Liver (tissue), 3 donors: ENCODE measurements at regions not wholly inside any gene's neighbourhood (a gene's known extent, or its start where the extent isn't known, plus 50 kb on each side); places are given as distances from the start of the nearest gene placed in this dataset.

ENCODE experiments used
- EGR1 ChIP-seq, 2 donors: IDR thresholded peaks; 2 replicates each; pipeline ENCODE4 v1.6.1; 2016 to 2018; ENCODE audit warnings: antibody characterized with exemption in 2 of 2, low read depth in 2 of 2
- FOXA1 ChIP-seq: IDR thresholded peaks from 2 replicates; pipeline ENCODE4 v1.6.1; 2016; ENCODE audit warnings: antibody characterized with exemption
- HNF4A ChIP-seq, 2 donors: conservative IDR thresholded peaks; 2 replicates each; pipeline ENCODE4 v1.6.1; 2016; ENCODE audit warnings: antibody characterized with exemption in 2 of 2, mild to moderate bottlenecking in 2 of 2
- HNF4G ChIP-seq: IDR thresholded peaks from 2 replicates; pipeline ENCODE4 v1.6.1; 2016; ENCODE audit warnings: antibody characterized with exemption
- JUND ChIP-seq, 2 donors: IDR thresholded peaks; 2 replicates each; pipeline ENCODE4 v1.6.1; 2016; ENCODE audit warnings: antibody characterized with exemption in 2 of 2
- RAD21 ChIP-seq, 2 donors: IDR thresholded peaks; 2 replicates each; pipeline ENCODE4 v1.6.1; 2016; ENCODE audit warnings: antibody characterized with exemption in 2 of 2, mild to moderate bottlenecking in 2 of 2
- REST ChIP-seq: IDR thresholded peaks from 2 replicates; pipeline ENCODE4 v1.6.1; 2016; ENCODE audit warnings: antibody characterized with exemption, mild to moderate bottlenecking
- SP1 ChIP-seq: IDR thresholded peaks from 2 replicates; pipeline ENCODE4 v1.6.1; 2018; ENCODE audit warnings: antibody characterized with exemption, mild to moderate bottlenecking
- TAF1 ChIP-seq: conservative IDR thresholded peaks from 2 replicates; pipeline ENCODE4 v1.6.1; 2016; ENCODE audit warnings: antibody characterized with exemption, mild to moderate bottlenecking
- ZBTB33 ChIP-seq: IDR thresholded peaks from 2 replicates; pipeline ENCODE4 v1.6.1; 2016; ENCODE audit warnings: antibody characterized with exemption
- TF ChIP-seq, protein P1 (sequence below): fragments of 150-350 bp; IDR thresholded peaks from 2 replicates; pipeline ENCODE4 v1.5.1; 2017; ENCODE audit warnings: improper control_type of control experiment, low read depth, low read length; ENCODE audit not compliant: missing input control
- TF ChIP-seq, protein P2 (sequence below): IDR thresholded peaks from 2 replicates; pipeline ENCODE4 v1.6.1; 2016; ENCODE audit warnings: antibody characterized with exemption
- TF ChIP-seq, protein P3 (sequence below): IDR thresholded peaks from 2 replicates; pipeline ENCODE4 v1.6.1; 2016; ENCODE audit warnings: antibody characterized with exemption
- donor health status: healthy.
- donor health status: healthy.

DNA sequence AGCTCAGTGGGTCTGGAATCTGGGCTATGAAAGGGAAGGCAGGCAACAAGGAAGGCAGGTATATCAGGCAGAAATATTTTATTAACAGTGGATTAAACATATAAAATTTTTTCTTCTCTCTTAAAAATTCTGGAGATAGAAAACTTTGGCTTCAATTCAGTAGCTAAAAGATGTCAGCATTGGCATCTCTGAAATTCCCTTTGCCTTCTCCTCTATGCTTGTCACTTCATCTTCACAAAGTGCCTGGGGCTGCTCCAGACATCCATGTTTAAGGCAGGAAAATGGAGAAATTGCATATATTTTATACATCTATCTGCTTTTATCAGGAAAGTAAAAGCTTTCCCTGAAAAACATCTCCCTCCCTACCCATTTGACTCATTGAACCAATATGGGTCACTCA lies 894.1 kb upstream of the API5 start:
- TF ChIP-seq, protein P1, sequence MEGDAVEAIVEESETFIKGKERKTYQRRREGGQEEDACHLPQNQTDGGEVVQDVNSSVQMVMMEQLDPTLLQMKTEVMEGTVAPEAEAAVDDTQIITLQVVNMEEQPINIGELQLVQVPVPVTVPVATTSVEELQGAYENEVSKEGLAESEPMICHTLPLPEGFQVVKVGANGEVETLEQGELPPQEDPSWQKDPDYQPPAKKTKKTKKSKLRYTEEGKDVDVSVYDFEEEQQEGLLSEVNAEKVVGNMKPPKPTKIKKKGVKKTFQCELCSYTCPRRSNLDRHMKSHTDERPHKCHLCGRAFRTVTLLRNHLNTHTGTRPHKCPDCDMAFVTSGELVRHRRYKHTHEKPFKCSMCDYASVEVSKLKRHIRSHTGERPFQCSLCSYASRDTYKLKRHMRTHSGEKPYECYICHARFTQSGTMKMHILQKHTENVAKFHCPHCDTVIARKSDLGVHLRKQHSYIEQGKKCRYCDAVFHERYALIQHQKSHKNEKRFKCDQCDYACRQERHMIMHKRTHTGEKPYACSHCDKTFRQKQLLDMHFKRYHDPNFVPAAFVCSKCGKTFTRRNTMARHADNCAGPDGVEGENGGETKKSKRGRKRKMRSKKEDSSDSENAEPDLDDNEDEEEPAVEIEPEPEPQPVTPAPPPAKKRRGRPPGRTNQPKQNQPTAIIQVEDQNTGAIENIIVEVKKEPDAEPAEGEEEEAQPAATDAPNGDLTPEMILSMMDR: no peak
- TF ChIP-seq EGR1 (IDR thresholded peaks at IDR 0.05; ENCODE audit: low read depth in 2 of 2) (no peak), SP1 (no peak), HNF4G (no peak), HNF4A (conservative IDR thresholded peaks at IDR 0.05) (no peak), TAF1 (no peak), ZBTB33 (no peak), FOXA1 (no peak), RAD21 (IDR thresholded peaks at IDR 0.05) (no peak), JUND (IDR thresholded peaks at IDR 0.05) (no peak), REST (no peak)
- TF ChIP-seq, protein P2, sequence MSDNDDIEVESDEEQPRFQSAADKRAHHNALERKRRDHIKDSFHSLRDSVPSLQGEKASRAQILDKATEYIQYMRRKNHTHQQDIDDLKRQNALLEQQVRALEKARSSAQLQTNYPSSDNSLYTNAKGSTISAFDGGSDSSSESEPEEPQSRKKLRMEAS: no peak
- TF ChIP-seq, protein P3, sequence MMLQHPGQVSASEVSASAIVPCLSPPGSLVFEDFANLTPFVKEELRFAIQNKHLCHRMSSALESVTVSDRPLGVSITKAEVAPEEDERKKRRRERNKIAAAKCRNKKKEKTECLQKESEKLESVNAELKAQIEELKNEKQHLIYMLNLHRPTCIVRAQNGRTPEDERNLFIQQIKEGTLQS: no peak
